SU-DHL-6 (cell line): ENCODE measurements at regions not wholly inside any gene's neighbourhood (a gene's known extent, or its start where the extent isn't known, plus 50 kb on each side); places are given as distances from the start of the nearest gene placed in this dataset.

Experiments used
- CTCF ChIP-seq: fragments of 200-600 bp; sonication (generic); IDR thresholded peaks from one replicate; pipeline ENCODE4 v1.5.1; 2017; ENCODE audit warnings: antibody characterized with exemption, mild to moderate bottlenecking, low read length, moderate library complexity; ENCODE audit not compliant: insufficient read depth, poor library complexity, severe bottlenecking
- EZH2phosphoT487 ChIP-seq: fragments of 200-600 bp; sonication (generic), shearing (Covaris generic); conservative IDR thresholded peaks from 2 replicates; pipeline ENCODE4 v1.6.1; 2018; ENCODE audit warnings: mild to moderate bottlenecking, antibody characterized with exemption, low read length, moderate library complexity, mixed read lengths

- TF ChIP-seq CTCF (no peak), EZH2phosphoT487 (no peak)
Observed at GRCh38 chr2:6475155-6475940, 390.4 kb downstream of the CMPK2 start.
